OCI-LY7 (cell line): ENCODE measurements at regions not wholly inside any gene's neighbourhood (a gene's known extent, or its start where the extent isn't known, plus 50 kb on each side); places are given as distances from the start of the nearest gene placed in this dataset.

Experiments
- CTCF ChIP-seq: fragments of 200-600 bp; sonication (generic); conservative IDR thresholded peaks from 2 replicates; pipeline ENCODE4 v1.5.1; 2014; ENCODE audit warnings: mild to moderate bottlenecking, antibody characterized with exemption, low read length, moderate library complexity, mixed read lengths
- EZH2phosphoT487 ChIP-seq: fragments of 200-600 bp; sonication (generic); IDR thresholded peaks from 2 replicates; pipeline ENCODE4 v1.6.1; 2018; ENCODE audit warnings: low read depth, borderline replicate concordance, mild to moderate bottlenecking, mixed run types, antibody characterized with exemption, low read length, moderate library complexity, mixed read lengths

DNA sequence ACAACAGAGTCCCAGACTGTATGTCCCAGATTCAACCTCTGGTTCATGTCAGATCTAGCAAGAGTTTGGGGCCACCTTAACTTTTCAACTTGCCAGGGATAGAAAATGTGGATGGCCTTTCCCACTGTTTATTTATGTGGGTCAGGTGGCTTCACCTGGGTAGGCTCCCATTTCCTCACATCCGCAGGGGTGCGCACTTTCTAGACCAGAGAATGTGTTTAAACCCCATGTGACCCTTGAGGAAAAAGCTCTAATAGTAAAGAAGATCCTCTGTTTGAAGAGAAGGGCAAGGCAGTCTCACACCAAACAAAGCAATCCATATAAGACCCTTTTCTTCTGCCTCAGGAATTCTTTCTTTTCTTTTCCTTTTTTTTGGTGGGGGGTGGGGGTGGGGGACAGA is 167.2 kb upstream of the TSC22D2 start:
- TF ChIP-seq CTCF: no peak
- TF ChIP-seq EZH2phosphoT487: no peak
